ENCODE measurements at regions not wholly inside any gene's neighbourhood (a gene's known extent, or its start where the extent isn't known, plus 50 kb on each side); places are given as distances from the start of the nearest gene placed in this dataset.

GRCh38 chr17:71033336-71033735 lies 864.0 kb downstream of the KCNJ2 start:
- TF ChIP-seq CTCF (IDR thresholded peaks at IDR 0.05; ENCODE audit: unreplicated experiment): no peak
- no peak for DNase-seq
- Mint-ChIP-seq H3K27ac (ENCODE audit: unreplicated experiment) (no peak overlapping the region), H3K9me3 (ENCODE audit: low read depth, unreplicated experiment) (no peaks in the 10 kb centered on the region), H3K4me3 (ENCODE audit: low read depth, unreplicated experiment) (no peak overlapping the region), H3K27me3 (ENCODE audit: unreplicated experiment) (no peaks in the 10 kb centered on the region), H3K4me1 (ENCODE audit: low read depth, unreplicated experiment) (no peaks in the 10 kb centered on the region), H3K36me3 (ENCODE audit: insufficient read depth, unreplicated experiment) (no peaks in the 10 kb centered on the region)
- CTCF ChIA-PET: no interaction called here
- no TSS peak for BruUV-seq (replicated peaks)
- intact Hi-C loops (cut with micrococcal nuclease; ENCODE audit: unreplicated experiment): no loop called here

DNA sequence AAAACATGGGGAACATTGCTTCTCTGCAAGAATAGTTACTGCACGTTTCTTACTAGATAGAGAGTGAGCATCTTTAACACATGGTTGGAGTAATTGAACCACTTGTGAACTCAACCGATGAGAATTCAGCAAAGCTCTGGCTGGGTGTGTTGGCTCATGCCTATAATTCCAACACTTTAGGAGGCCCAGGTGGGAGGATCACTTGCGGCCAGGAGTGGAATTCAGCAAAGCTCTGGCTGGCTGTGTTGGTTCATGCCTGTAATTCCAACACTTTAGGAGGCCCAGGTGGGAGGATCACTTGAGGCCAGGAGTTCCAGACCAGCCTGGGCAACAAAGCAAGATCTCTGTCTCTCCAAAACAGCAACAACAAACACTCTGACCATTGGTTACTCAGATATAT lies 865.9 kb downstream of the KCNJ2 start:
- no peaks in the 10 kb centered on the region for H3K36me3 Mint-ChIP-seq (ENCODE audit: insufficient read depth, unreplicated experiment)
- intact Hi-C loops (cut with micrococcal nuclease; ENCODE audit: unreplicated experiment): no loop called here
- no peak overlapping the region for H3K4me3 Mint-ChIP-seq (ENCODE audit: low read depth, unreplicated experiment)
- DNase-seq: no peak
- no peaks in the 10 kb centered on the region for H3K4me1 Mint-ChIP-seq (ENCODE audit: low read depth, unreplicated experiment)
- H3K27me3 Mint-ChIP-seq (ENCODE audit: unreplicated experiment): no peaks in the 10 kb centered on the region
- H3K27ac Mint-ChIP-seq (ENCODE audit: unreplicated experiment): no peak overlapping the region
- BruUV-seq (replicated peaks): no TSS peak
- no peaks in the 10 kb centered on the region for H3K9me3 Mint-ChIP-seq (ENCODE audit: low read depth, unreplicated experiment)
- no peak for TF ChIP-seq CTCF (IDR thresholded peaks at IDR 0.05; ENCODE audit: unreplicated experiment)
- CTCF ChIA-PET: no interaction called here

DNA sequence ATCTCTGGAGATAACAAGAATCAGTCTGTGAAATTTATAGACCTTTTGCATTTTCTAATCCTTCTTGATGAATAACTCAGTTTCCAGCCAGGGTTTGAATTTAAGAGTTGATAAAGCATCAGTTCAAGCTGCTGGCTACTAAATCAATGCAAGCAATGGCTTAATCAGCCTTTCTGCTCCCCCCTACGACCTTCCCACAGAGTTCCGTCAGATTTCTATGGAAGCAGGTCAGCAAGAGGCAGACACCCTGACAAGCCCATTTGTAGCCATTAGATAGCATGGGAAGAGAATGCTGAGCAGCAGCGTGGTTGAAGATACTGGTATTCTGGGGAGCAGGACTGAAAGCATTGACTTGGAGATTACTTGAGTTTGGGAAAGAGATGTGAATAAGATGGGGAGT lies 868.1 kb downstream of the KCNJ2 start:
- Mint-ChIP-seq H3K9me3 (ENCODE audit: low read depth, unreplicated experiment) (no peaks in the 10 kb centered on the region), H3K27me3 (ENCODE audit: unreplicated experiment) (no peaks in the 10 kb centered on the region), H3K4me1 (ENCODE audit: low read depth, unreplicated experiment) (peaks cover under 1% of the 10 kb centered on the region), H3K4me3 (ENCODE audit: low read depth, unreplicated experiment) (no peak overlapping the region), H3K27ac (ENCODE audit: unreplicated experiment) (no peak overlapping the region), H3K36me3 (ENCODE audit: insufficient read depth, unreplicated experiment) (no peaks in the 10 kb centered on the region)
- BruUV-seq (replicated peaks): no TSS peak
- TF ChIP-seq CTCF (IDR thresholded peaks at IDR 0.05; ENCODE audit: unreplicated experiment): no peak
- DNase-seq: no peak
- intact Hi-C loops (cut with micrococcal nuclease; ENCODE audit: unreplicated experiment): no loop called here
- CTCF ChIA-PET: no interaction called here

- H3K9me3 Mint-ChIP-seq (ENCODE audit: low read depth, unreplicated experiment): no peaks in the 10 kb centered on the region
- no peaks in the 10 kb centered on the region for H3K36me3 Mint-ChIP-seq (ENCODE audit: insufficient read depth, unreplicated experiment)
- no peak overlapping the region for H3K4me3 Mint-ChIP-seq (ENCODE audit: low read depth, unreplicated experiment)
- intact Hi-C loops (cut with micrococcal nuclease; ENCODE audit: unreplicated experiment): no loop called here
- no peak for DNase-seq
- no TSS peak for BruUV-seq (replicated peaks)
- peaks cover 15% of the 10 kb centered on the region for H3K4me1 Mint-ChIP-seq (ENCODE audit: low read depth, unreplicated experiment)
- H3K27me3 Mint-ChIP-seq (ENCODE audit: unreplicated experiment): no peaks in the 10 kb centered on the region
- no peak overlapping the region for H3K27ac Mint-ChIP-seq (ENCODE audit: unreplicated experiment)
- CTCF ChIA-PET: no interaction called here
- no peak for TF ChIP-seq CTCF (IDR thresholded peaks at IDR 0.05; ENCODE audit: unreplicated experiment)
These were observed 870.1 kb downstream of the KCNJ2 start for GRCh38 chr17:71039391-71039790.

DNA sequence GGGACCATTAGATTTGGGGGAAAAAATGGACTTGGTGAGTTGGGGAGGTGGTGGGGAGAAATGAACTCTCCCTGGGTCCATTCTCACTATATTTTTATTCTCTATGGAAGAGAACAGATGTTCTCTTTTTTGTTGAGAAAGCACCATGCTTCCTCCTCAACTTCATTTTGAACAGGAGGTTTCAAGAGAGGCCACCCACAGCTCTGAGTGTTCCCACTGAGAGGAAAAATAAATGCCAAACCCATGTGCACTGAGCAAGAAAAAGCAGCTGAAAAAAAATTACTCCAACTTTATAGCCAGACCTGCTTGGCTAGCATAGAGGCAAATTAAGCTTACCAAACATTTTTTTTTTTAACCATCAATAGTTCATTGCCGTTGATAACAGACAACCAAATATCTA lies 883.6 kb downstream of the KCNJ2 start:
- no peak for DNase-seq
- Mint-ChIP-seq H3K4me1 (ENCODE audit: low read depth, unreplicated experiment) (no peaks in the 10 kb centered on the region), H3K27ac (ENCODE audit: unreplicated experiment) (no peak overlapping the region), H3K36me3 (ENCODE audit: insufficient read depth, unreplicated experiment) (no peaks in the 10 kb centered on the region), H3K4me3 (ENCODE audit: low read depth, unreplicated experiment) (no peak overlapping the region), H3K9me3 (ENCODE audit: low read depth, unreplicated experiment) (no peaks in the 10 kb centered on the region), H3K27me3 (ENCODE audit: unreplicated experiment) (no peaks in the 10 kb centered on the region)
- intact Hi-C loops (cut with micrococcal nuclease; ENCODE audit: unreplicated experiment): no loop called here
- CTCF ChIA-PET: no interaction called here
- BruUV-seq (replicated peaks): no TSS peak
- TF ChIP-seq CTCF (IDR thresholded peaks at IDR 0.05; ENCODE audit: unreplicated experiment): no peak
